Esophagus (tissue), 2 donors: ENCODE measurements at regions not wholly inside any gene's neighbourhood (a gene's known extent, or its start where the extent isn't known, plus 50 kb on each side); places are given as distances from the start of the nearest gene placed in this dataset.

ENCODE experiments used
- H3K27ac ChIP-seq, 2 donors: one replicate each; pipeline ENCODE4 v1.5.1; 2013; ENCODE audit warnings: low read depth in 2 of 2, mild to moderate bottlenecking in 2 of 2, inconsistent platforms in 1 of 2, low read length in 1 of 2, moderate library complexity in 1 of 2
- H3K27me3 ChIP-seq, 2 donors: one replicate each; pipeline ENCODE4 v1.6.1; 2013; ENCODE audit warnings: low read length in 2 of 2, control low read depth in 1 of 2, mild to moderate bottlenecking in 1 of 2; ENCODE audit not compliant: insufficient read depth in 2 of 2, control insufficient read depth in 1 of 2
- H3K36me3 ChIP-seq, 2 donors: one replicate each; pipeline ENCODE4 v1.6.1; 2013; ENCODE audit warnings: low read length in 1 of 2; ENCODE audit not compliant: control insufficient read depth in 2 of 2, insufficient read depth in 2 of 2
- H3K4me1 ChIP-seq, 2 donors: one replicate each; pipeline ENCODE4 v1.6.1; 2013; ENCODE audit warnings: low read length in 1 of 2; ENCODE audit not compliant: control insufficient read depth in 2 of 2, insufficient read depth in 2 of 2
- H3K4me3 ChIP-seq, 2 donors: one replicate each; pipeline ENCODE4 v1.5.1; 2013; ENCODE audit warnings: low read length in 2 of 2, mild to moderate bottlenecking in 2 of 2, low read depth in 1 of 2, moderate library complexity in 1 of 2
- H3K9me3 ChIP-seq, 2 donors: one replicate each; pipeline ENCODE4 v1.6.1; 2013; ENCODE audit warnings: mild to moderate bottlenecking in 2 of 2, low read depth in 1 of 2, low read length in 1 of 2, moderate library complexity in 1 of 2; ENCODE audit not compliant: control insufficient read depth in 2 of 2, insufficient read depth in 1 of 2
- WGBS, 2 donors: extraction: QIAGEN DNeasy Blood & Tissue Kit; methylation state at CpG; one replicate each; pipeline ENCODE4 v1.1.7; 2013; 5-methylcytosine and 5-hydroxymethylcytosine counted together
- donor health status: healthy with polysubstance abuse.
- donor health status: Bipolar disorder and iron deficiency.

DNA sequence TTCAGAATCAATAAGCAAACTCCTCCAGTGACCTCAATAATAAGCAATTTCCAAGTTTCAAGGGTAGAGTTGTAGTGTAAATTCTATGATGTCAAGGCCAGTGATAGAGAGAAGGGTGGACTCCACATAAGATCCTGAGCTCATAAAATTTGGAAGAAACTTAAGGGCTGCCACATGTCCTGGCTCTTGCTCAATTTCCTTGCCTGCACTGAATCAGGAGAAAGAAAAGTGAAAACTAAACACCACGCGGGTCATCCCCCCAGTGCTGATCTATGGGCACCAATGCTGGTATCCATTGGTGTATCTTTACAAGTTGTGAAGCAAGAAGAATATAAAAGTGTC lies 392.0 kb upstream of the INTU start:
- H3K27me3 ChIP-seq = no peaks in the 10 kb centered on the region
- H3K36me3 ChIP-seq = no peaks in the 10 kb centered on the region
- WGBS, 2 donors = 86 to 92% methylated on average over 2 of the region's 2 CpGs
- no peak overlapping the region for H3K4me3 ChIP-seq
- H3K27ac ChIP-seq = no peak overlapping the region
- H3K9me3 ChIP-seq = no peaks in the 10 kb centered on the region
- H3K4me1 ChIP-seq = no peaks in the 10 kb centered on the region

DNA sequence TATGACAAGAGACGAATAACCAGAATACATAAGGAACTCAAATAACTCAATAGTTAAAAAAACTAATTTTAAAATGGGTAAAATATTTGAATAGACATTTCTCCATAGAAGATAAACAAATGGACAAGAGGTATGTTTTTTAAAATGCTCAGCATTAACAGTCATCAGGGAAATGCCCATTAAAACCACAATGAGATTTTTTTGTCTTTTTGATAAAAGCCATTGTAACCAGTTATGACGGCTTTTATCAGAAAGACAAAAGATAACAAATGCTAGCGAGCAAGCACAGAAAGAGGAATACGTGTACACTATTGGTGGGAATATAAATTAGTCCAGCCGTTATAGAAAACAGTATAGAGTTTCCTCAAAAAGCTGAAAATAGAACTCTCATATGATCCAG lies 388.2 kb upstream of the INTU start:
- Histone ChIP-seq H3K36me3 (no peaks in the 10 kb centered on the region), H3K4me3 (no peak overlapping the region), H3K27ac (no peak overlapping the region), H3K27me3 (no peaks in the 10 kb centered on the region), H3K4me1 (no peaks in the 10 kb centered on the region), H3K9me3 (no peaks in the 10 kb centered on the region)
- WGBS, 2 donors = 80 to 89% methylated on average over 5 of the region's 5 CpGs

- Histone ChIP-seq H3K27me3 (no peaks in the 10 kb centered on the region), H3K4me3 (no peak overlapping the region), H3K9me3 (no peaks in the 10 kb centered on the region), H3K4me1 (no peaks in the 10 kb centered on the region), H3K27ac (no peak overlapping the region), H3K36me3 (no peaks in the 10 kb centered on the region)
- WGBS, 2 donors = 87 to 93% methylated on average over 6 of the region's 6 CpGs
Measured at GRCh38 chr4:127246963-127247952, 385.5 kb upstream of the INTU start.

GRCh38 chr4:127249066-127249766 lies 383.5 kb upstream of the INTU start:
- H3K36me3 ChIP-seq = no peaks in the 10 kb centered on the region
- H3K27ac ChIP-seq = no peak overlapping the region
- no peaks in the 10 kb centered on the region for H3K4me1 ChIP-seq
- no peaks in the 10 kb centered on the region for H3K27me3 ChIP-seq
- H3K4me3 ChIP-seq = no peak overlapping the region
- H3K9me3 ChIP-seq = no peaks in the 10 kb centered on the region
- 73 to 77% methylated on average over 3 of the region's 3 CpGs for WGBS, 2 donors

DNA sequence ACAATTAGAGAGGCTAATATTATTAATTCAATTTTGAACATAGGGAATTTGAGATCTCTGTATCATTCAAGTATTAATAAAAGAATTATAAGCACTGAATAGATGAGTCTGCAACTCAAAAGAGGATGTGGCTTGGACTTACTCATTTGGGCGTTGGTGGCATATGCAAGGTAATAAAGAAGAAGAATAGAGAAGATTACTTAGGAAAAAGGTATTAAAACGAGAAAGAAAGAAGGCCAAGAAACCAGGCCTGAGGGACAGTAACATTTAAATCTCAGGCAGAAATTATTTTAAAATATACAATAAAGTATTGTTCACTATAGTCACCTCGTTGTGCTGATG lies 383.0 kb upstream of the INTU start:
- Histone ChIP-seq H3K36me3 (no peaks in the 10 kb centered on the region), H3K27ac (no peak overlapping the region), H3K4me3 (no peak overlapping the region), H3K9me3 (no peaks in the 10 kb centered on the region), H3K27me3 (no peaks in the 10 kb centered on the region), H3K4me1 (no peaks in the 10 kb centered on the region)
- 50 to 62% methylated on average over 3 of the region's 3 CpGs for WGBS, 2 donors

GRCh38 chr4:127250577-127250976 lies 382.2 kb upstream of the INTU start:
- H3K27ac ChIP-seq = no peak overlapping the region
- H3K4me1 ChIP-seq = no peaks in the 10 kb centered on the region
- no peak overlapping the region for H3K4me3 ChIP-seq
- H3K36me3 ChIP-seq = no peaks in the 10 kb centered on the region
- H3K27me3 ChIP-seq = no peaks in the 10 kb centered on the region
- no peaks in the 10 kb centered on the region for H3K9me3 ChIP-seq
- WGBS, 2 donors = 70 to 75% methylated on average over 5 of the region's 5 CpGs

GRCh38 chr4:127251423-127251822 lies 381.3 kb upstream of the INTU start:
- Histone ChIP-seq H3K4me3 (no peak overlapping the region), H3K4me1 (no peaks in the 10 kb centered on the region), H3K9me3 (no peaks in the 10 kb centered on the region), H3K36me3 (no peaks in the 10 kb centered on the region), H3K27ac (no peak overlapping the region), H3K27me3 (no peaks in the 10 kb centered on the region)

- Histone ChIP-seq H3K4me3 (no peak overlapping the region), H3K36me3 (no peaks in the 10 kb centered on the region), H3K27ac (no peak overlapping the region), H3K4me1 (no peaks in the 10 kb centered on the region), H3K27me3 (no peaks in the 10 kb centered on the region), H3K9me3 (no peaks in the 10 kb centered on the region)
- 88 to 90% methylated on average over 4 of the region's 4 CpGs for WGBS, 2 donors
Measured at GRCh38 chr4:127256500-127256899, 376.3 kb upstream of the INTU start.

DNA sequence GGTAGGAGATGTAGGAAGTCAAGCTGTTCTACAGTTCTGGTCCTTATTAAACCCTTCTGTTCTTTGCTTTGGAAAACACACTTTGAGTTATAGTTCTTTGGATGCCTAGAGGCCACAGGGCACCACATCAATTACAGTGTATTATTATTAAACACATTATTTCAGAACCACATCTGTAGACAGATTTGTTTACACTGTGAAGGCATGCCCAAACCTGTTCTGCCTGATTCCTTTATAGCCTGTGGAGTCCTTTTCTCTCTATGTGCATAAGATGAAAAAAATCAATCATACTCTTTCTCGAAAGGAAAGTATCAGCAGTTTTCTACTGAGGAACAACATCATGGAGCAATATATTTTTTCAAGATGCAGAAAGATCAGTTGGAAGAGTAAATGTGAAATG lies 371.3 kb upstream of the INTU start:
- 49 to 56% methylated on average over 1 of the region's 1 CpG for WGBS, 2 donors
- H3K4me3 ChIP-seq = no peak overlapping the region
- no peaks in the 10 kb centered on the region for H3K36me3 ChIP-seq
- H3K27ac ChIP-seq = no peak overlapping the region
- H3K4me1 ChIP-seq = no peaks in the 10 kb centered on the region
- no peaks in the 10 kb centered on the region for H3K27me3 ChIP-seq
- H3K9me3 ChIP-seq = no peaks in the 10 kb centered on the region

GRCh38 chr4:127268367-127268766 lies 364.4 kb upstream of the INTU start:
- no peak overlapping the region for H3K27ac ChIP-seq
- no peaks in the 10 kb centered on the region for H3K36me3 ChIP-seq
- no peak overlapping the region for H3K4me3 ChIP-seq
- no peaks in the 10 kb centered on the region for H3K9me3 ChIP-seq
- WGBS, 2 donors = 79 to 85% methylated on average over 1 of the region's 1 CpG
- H3K27me3 ChIP-seq = no peaks in the 10 kb centered on the region
- H3K4me1 ChIP-seq = no peaks in the 10 kb centered on the region
